CD4-positive, alpha-beta memory T cell (primary cell): ENCODE measurements at regions not wholly inside any gene's neighbourhood (a gene's known extent, or its start where the extent isn't known, plus 50 kb on each side); places are given as distances from the start of the nearest gene placed in this dataset.

Experiments used
- CTCF ChIA-PET: fragments of 350-600 bp; sonication (Branson Sonifier 250); formaldehyde crosslinking; loops from one replicate; lab custom pipeline; 2021; ENCODE audit warnings: inconsistent platforms; ENCODE audit not compliant: partially characterized antibody; lab: Charles Lee
- POLR2A ChIA-PET: fragments of 350-600 bp; sonication (Branson Sonifier 250); formaldehyde crosslinking; loops from one replicate; lab custom pipeline; 2021; ENCODE audit not compliant: partially characterized antibody; lab: Charles Lee
- DNase-seq, 5 donors: peaks; one replicate each; pipeline versions ENCODE4 v3.0.0 to v3.0.0-alpha.2; 2020 to 2022; ENCODE audit warnings: mixed read lengths in 1 of 5
- H3K27ac ChIP-seq: one replicate; pipeline ENCODE4 v1.7.0; 2013; ENCODE audit warnings: low read depth, low read length
- H3K27me3 ChIP-seq: 2 replicates; pipeline ENCODE4 v1.7.0; 2013; ENCODE audit warnings: mild to moderate bottlenecking, low read length, moderate library complexity; ENCODE audit not compliant: insufficient read depth
- H3K36me3 ChIP-seq: 2 replicates; pipeline ENCODE4 v1.7.0; 2013; ENCODE audit warnings: mild to moderate bottlenecking, low read length, moderate library complexity; ENCODE audit not compliant: insufficient read depth
- H3K4me1 ChIP-seq: 2 replicates; pipeline ENCODE4 v1.7.0; 2013; ENCODE audit warnings: mild to moderate bottlenecking, low read length, moderate library complexity; ENCODE audit not compliant: insufficient read depth
- H3K4me3 ChIP-seq, 2 donors: one replicate each; pipeline ENCODE4 v1.7.0; 2013; ENCODE audit warnings: low read length in 2 of 2, mild to moderate bottlenecking in 1 of 2
- H3K9me3 ChIP-seq, 2 donors: one replicate each; pipeline ENCODE4 v1.7.0; 2013; ENCODE audit warnings: low read length in 2 of 2, control low read depth in 1 of 2; ENCODE audit not compliant: control insufficient read depth in 1 of 2
- H3K27ac Mint-ChIP-seq, 7 donors: one replicate each; pipeline ENCODE4 v1.8.0; 2020 to 2021; ENCODE audit warnings: mixed read lengths in 7 of 7, mild to moderate bottlenecking in 6 of 7, inconsistent platforms in 3 of 7, moderate library complexity in 3 of 7
- H3K27me3 Mint-ChIP-seq, 2 donors: one replicate each; pipeline ENCODE4 v1.8.0; 2020 to 2021; ENCODE audit warnings: mixed read lengths in 2 of 2
- H3K36me3 Mint-ChIP-seq, 2 donors: one replicate each; pipeline ENCODE4 v1.8.0; 2020 to 2021; ENCODE audit warnings: mixed read lengths in 2 of 2, inconsistent platforms in 1 of 2, mild to moderate bottlenecking in 1 of 2
- H3K4me1 Mint-ChIP-seq, 4 donors: one replicate each; pipeline ENCODE4 v1.8.0; 2020 to 2021; ENCODE audit warnings: mixed read lengths in 4 of 4, mild to moderate bottlenecking in 1 of 4
- H3K4me3 Mint-ChIP-seq, 8 donors: one replicate each; pipeline ENCODE4 v1.8.0; 2020 to 2021; ENCODE audit warnings: mixed read lengths in 8 of 8, mild to moderate bottlenecking in 7 of 8, moderate library complexity in 6 of 8, inconsistent platforms in 3 of 8
- H3K9me3 Mint-ChIP-seq, 8 donors: one replicate each; pipeline ENCODE4 v1.8.0; 2020 to 2021; ENCODE audit warnings: mixed read lengths in 8 of 8, mild to moderate bottlenecking in 5 of 8, inconsistent platforms in 3 of 8, moderate library complexity in 1 of 8
- intact Hi-C: fragments of 100-400 bp; cut with micrococcal nuclease; formaldehyde crosslinking; loops from one replicate; pipeline ENCODE4 v1.15.1; 2023

GRCh38 chr2:120672526-120673204 is 63.0 kb upstream of the GLI2 start:
- Mint-ChIP-seq H3K4me1 (no peaks in the 10 kb centered on the region), H3K27me3 (peaks cover 18 to 29% of the 10 kb centered on the region in 2 donors), H3K4me3 (no peak overlapping the region), H3K27ac (no peak overlapping the region), H3K36me3 (no peaks in the 10 kb centered on the region), H3K9me3 (peaks cover 0 to 16% (median 4%) of the 10 kb centered on the region in 8 donors)
- POLR2A ChIA-PET = no interaction called here
- Histone ChIP-seq H3K4me3 (no peak overlapping the region), H3K4me1 (no peaks in the 10 kb centered on the region), H3K27ac (no peak overlapping the region), H3K27me3 (no peaks in the 10 kb centered on the region), H3K36me3 (no peaks in the 10 kb centered on the region), H3K9me3 (no peaks in the 10 kb centered on the region)
- DNase-seq = no peak
- CTCF ChIA-PET = interaction anchor here (1.9 kb wide), 1 partner anchor 8 kb away, joined by 7 read pairs; no protein-coding TSS in a partner anchor
- intact Hi-C loops = no loop called here

GRCh38 chr2:120673205-120673550 is 62.5 kb upstream of the GLI2 start:
- Mint-ChIP-seq H3K4me3 (no peak overlapping the region), H3K36me3 (no peaks in the 10 kb centered on the region), H3K4me1 (peaks cover 0 to 2% (median 0%) of the 10 kb centered on the region in 4 donors), H3K9me3 (peaks cover 0 to 10% (median 1%) of the 10 kb centered on the region in 8 donors), H3K27ac (no peak overlapping the region), H3K27me3 (peaks cover 18 to 28% of the 10 kb centered on the region in 2 donors)
- no peak overlapping the region for H3K27ac ChIP-seq
- no peak for DNase-seq
- H3K36me3 ChIP-seq = no peaks in the 10 kb centered on the region
- no peak overlapping the region for H3K4me3 ChIP-seq
- POLR2A ChIA-PET = no interaction called here
- H3K4me1 ChIP-seq = no peaks in the 10 kb centered on the region
- H3K27me3 ChIP-seq = no peaks in the 10 kb centered on the region
- intact Hi-C loops = no loop called here
- H3K9me3 ChIP-seq = no peaks in the 10 kb centered on the region
- CTCF ChIA-PET = no interaction called here

- Histone ChIP-seq H3K4me3 (no peak overlapping the region), H3K27ac (no peak overlapping the region), H3K36me3 (no peaks in the 10 kb centered on the region), H3K4me1 (no peaks in the 10 kb centered on the region), H3K9me3 (no peaks in the 10 kb centered on the region), H3K27me3 (no peaks in the 10 kb centered on the region)
- peak in 1 of 5 donors; percentile 19 for DNase-seq
- Mint-ChIP-seq H3K4me3 (no peak overlapping the region), H3K4me1 (peaks cover 0 to 2% (median 0%) of the 10 kb centered on the region in 4 donors), H3K9me3 (peaks cover 0 to 6% (median 0%) of the 10 kb centered on the region in 8 donors), H3K36me3 (no peaks in the 10 kb centered on the region), H3K27ac (no peak overlapping the region), H3K27me3 (peaks cover 16 to 26% of the 10 kb centered on the region in 2 donors)
- intact Hi-C loops = no loop called here
- ChIA-PET CTCF (no interaction called here), POLR2A (no interaction called here)
Observed at GRCh38 chr2:120673571-120674061, 62.1 kb upstream of the GLI2 start.

- DNase-seq = no peak
- peaks cover 14 to 22% of the 10 kb centered on the region in 2 donors for H3K27me3 Mint-ChIP-seq
- Histone ChIP-seq H3K4me1 (no peaks in the 10 kb centered on the region), H3K27ac (no peak overlapping the region), H3K4me3 (no peak overlapping the region), H3K27me3 (no peaks in the 10 kb centered on the region), H3K9me3 (no peaks in the 10 kb centered on the region), H3K36me3 (no peaks in the 10 kb centered on the region)
- H3K4me1 Mint-ChIP-seq = peaks cover 0 to 2% (median 0%) of the 10 kb centered on the region in 4 donors
- POLR2A ChIA-PET = no interaction called here
- intact Hi-C loops = loop anchor here (1.0 kb wide), 1 partner anchor 331 kb away; no protein-coding TSS in a partner anchor
- no peak overlapping the region for H3K4me3 Mint-ChIP-seq
- no peak overlapping the region for H3K27ac Mint-ChIP-seq
- CTCF ChIA-PET = interaction anchor here (1.7 to 1.9 kb wide), 2 partner anchors 9 to 331 kb away, joined by 4 to 7 read pairs; no protein-coding TSS in a partner anchor
- no peaks in the 10 kb centered on the region for H3K36me3 Mint-ChIP-seq
- peaks cover 0 to 3% (median 0%) of the 10 kb centered on the region in 8 donors for H3K9me3 Mint-ChIP-seq
Observed at GRCh38 chr2:120674246-120675170, 61.2 kb upstream of the GLI2 start.

- peaks cover 10 to 24% of the 10 kb centered on the region in 2 donors for H3K27me3 Mint-ChIP-seq
- no peak overlapping the region for H3K27ac Mint-ChIP-seq
- H3K4me1 Mint-ChIP-seq = peaks cover 0 to 5% (median 4%) of the 10 kb centered on the region in 4 donors
- peaks cover 0 to 4% (median 0%) of the 10 kb centered on the region in 8 donors for H3K9me3 Mint-ChIP-seq
- H3K27me3 ChIP-seq = no peaks in the 10 kb centered on the region
- H3K36me3 Mint-ChIP-seq = no peaks in the 10 kb centered on the region
- ChIA-PET POLR2A (no interaction called here), CTCF (interaction anchor here (1.1 to 1.9 kb wide), 3 partner anchors 8 to 332 kb away, joined by 3 to 7 read pairs (median 4); no protein-coding TSS in a partner anchor)
- DNase-seq = peak; percentile 14 to 47 (median 18)
- H3K9me3 ChIP-seq = no peaks in the 10 kb centered on the region
- no peaks in the 10 kb centered on the region for H3K36me3 ChIP-seq
- no peaks in the 10 kb centered on the region for H3K4me1 ChIP-seq
- intact Hi-C loops = loop anchor here (1.0 kb wide), 1 partner anchor 332 kb away; no protein-coding TSS in a partner anchor
- no peak overlapping the region for H3K27ac ChIP-seq
- no peak overlapping the region for H3K4me3 Mint-ChIP-seq
- no peak overlapping the region for H3K4me3 ChIP-seq
Observed at GRCh38 chr2:120675460-120676130, 60.1 kb upstream of the GLI2 start.

GRCh38 chr2:120677221-120677620 is 58.4 kb upstream of the GLI2 start:
- Mint-ChIP-seq H3K27ac (no peak overlapping the region), H3K9me3 (peaks cover 0 to 2% (median 0%) of the 10 kb centered on the region in 8 donors), H3K4me1 (peaks cover 0 to 6% (median 4%) of the 10 kb centered on the region in 4 donors), H3K36me3 (no peaks in the 10 kb centered on the region), H3K27me3 (peaks cover 12 to 27% of the 10 kb centered on the region in 2 donors), H3K4me3 (no peak overlapping the region)
- no peaks in the 10 kb centered on the region for H3K9me3 ChIP-seq
- intact Hi-C loops = no loop called here
- no peak overlapping the region for H3K27ac ChIP-seq
- no peaks in the 10 kb centered on the region for H3K4me1 ChIP-seq
- ChIA-PET CTCF (interaction anchor here (0.9 to 2.0 kb wide), 8 partner anchors 9 to 1036 kb away, joined by 3 to 6 read pairs (median 4); no protein-coding TSS in a partner anchor), POLR2A (no interaction called here)
- H3K4me3 ChIP-seq = no peak overlapping the region
- no peak for DNase-seq
- no peaks in the 10 kb centered on the region for H3K36me3 ChIP-seq
- H3K27me3 ChIP-seq = no peaks in the 10 kb centered on the region
